ENCODE measurements at regions not wholly inside any gene's neighbourhood (a gene's known extent, or its start where the extent isn't known, plus 50 kb on each side); places are given as distances from the start of the nearest gene placed in this dataset.

DNA sequence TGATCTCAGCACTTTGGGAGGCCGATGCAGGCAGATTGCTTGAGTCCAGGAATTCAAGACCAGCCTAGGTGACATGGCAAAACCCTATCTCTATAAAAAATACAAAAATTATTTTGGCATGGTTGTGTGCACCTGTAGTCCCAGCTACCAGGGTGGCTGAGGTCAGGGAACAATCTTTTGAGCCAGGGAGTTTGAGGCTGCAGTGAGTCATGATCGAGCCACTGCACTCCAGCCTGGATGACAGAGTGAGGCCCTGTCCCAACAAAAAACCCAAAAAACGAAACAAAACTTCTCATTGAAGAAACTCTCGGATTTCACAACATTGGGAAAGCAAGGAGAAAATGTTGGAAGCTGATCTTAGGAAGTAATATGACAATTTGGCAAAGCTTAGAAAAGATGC is 317.3 kb upstream of the MGAT5 start:
- 0 out of 2 replicates have a peak, but pooled peaks cover 2% of the 10 kb centered on the region for H3K9me1 ChIP-seq (ENCODE audit: insufficient read depth, low read length)
- no peak overlapping the region for H2BK5ac ChIP-seq (ENCODE audit: low read depth, low read length, poor library complexity, severe bottlenecking)
- peak; percentile 59 for ATAC-seq (ENCODE audit: low read depth)
- no peak for TF ChIP-seq CTCF (conservative IDR thresholded peaks at IDR 0.05; ENCODE audit: low read depth, low read length)
- TF ChIP-seq RAD21 (IDR thresholded peaks at IDR 0.05; ENCODE audit: low read length): no peak
- TF ChIP-seq MAFK (IDR thresholded peaks at IDR 0.05; ENCODE audit: low read depth, low read length): no peak
- TF ChIP-seq, protein P1, sequence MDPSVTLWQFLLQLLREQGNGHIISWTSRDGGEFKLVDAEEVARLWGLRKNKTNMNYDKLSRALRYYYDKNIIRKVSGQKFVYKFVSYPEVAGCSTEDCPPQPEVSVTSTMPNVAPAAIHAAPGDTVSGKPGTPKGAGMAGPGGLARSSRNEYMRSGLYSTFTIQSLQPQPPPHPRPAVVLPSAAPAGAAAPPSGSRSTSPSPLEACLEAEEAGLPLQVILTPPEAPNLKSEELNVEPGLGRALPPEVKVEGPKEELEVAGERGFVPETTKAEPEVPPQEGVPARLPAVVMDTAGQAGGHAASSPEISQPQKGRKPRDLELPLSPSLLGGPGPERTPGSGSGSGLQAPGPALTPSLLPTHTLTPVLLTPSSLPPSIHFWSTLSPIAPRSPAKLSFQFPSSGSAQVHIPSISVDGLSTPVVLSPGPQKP (IDR thresholded peaks at IDR 0.05; ENCODE audit: borderline replicate concordance, low read depth, low read length): no peak
- TF ChIP-seq CEBPB (IDR thresholded peaks at IDR 0.05; ENCODE audit: low read depth, low read length): peak; percentile 37; the same call in 1 of the 2 replicates
- WGBS, 2 experiments (ENCODE audit: extremely low coverage in 2 of 2, insufficient read length in 1 of 2): no CpG with 5 or more reads among the region's 4 CpGs
- no peak overlapping the region for H3K56ac ChIP-seq (ENCODE audit: extremely low read depth, insufficient read depth, low read length)
- no peak overlapping the region for H2AFZ ChIP-seq (replicated peaks; ENCODE audit: low read length, poor library complexity)
- no peak overlapping the region for H2AK9ac ChIP-seq (replicated peaks; ENCODE audit: low read depth, low read length, poor library complexity)
- H3K4me2 ChIP-seq (ENCODE audit: low read depth, low read length): no peak overlapping the region
- no peaks in the 10 kb centered on the region for H3K9me3 ChIP-seq (ENCODE audit: control insufficient read depth, insufficient read depth, low read length)
- H2AK5ac ChIP-seq (ENCODE audit: low read depth, low read length): no peak overlapping the region
- CTCF ChIA-PET: interaction anchor here (0.9 kb wide), 1 partner anchor 46 kb away, joined by 3 read pairs; no protein-coding TSS in a partner anchor
- BruUV-seq (replicated peaks): no TSS peak
- no peak overlapping the region for H3K4ac ChIP-seq (ENCODE audit: low read depth, low read length)
- no peak overlapping the region for H4K8ac ChIP-seq (ENCODE audit: low read depth in 2 of 2, low read length in 2 of 2)
- intact Hi-C loops (cut with micrococcal nuclease): loop anchor here (2.0 kb wide), 1 partner anchor 14 kb away; no protein-coding TSS in a partner anchor
- H3K4me3 ChIP-seq (ENCODE audit: insufficient read depth, low read depth, low read length): no peak overlapping the region
- DNase-seq: peak; percentile 22
- no peak overlapping the region for H4K91ac ChIP-seq (ENCODE audit: insufficient read depth, low read depth, low read length)
- H3K36me3 ChIP-seq (ENCODE audit: control insufficient read depth, insufficient read depth, low read length): no peaks in the 10 kb centered on the region
- no peak overlapping the region for H2BK20ac ChIP-seq (ENCODE audit: low read depth, low read length)
- no peaks in the 10 kb centered on the region for H3K27me3 ChIP-seq (ENCODE audit: control insufficient read depth, insufficient read depth, low read length)
- H3K23ac ChIP-seq (ENCODE audit: low read depth, low read length): no peak overlapping the region
- no peak overlapping the region for H3K14ac ChIP-seq (replicated peaks; ENCODE audit: low read depth, low read length)
- H3K27ac ChIP-seq (ENCODE audit: insufficient read depth, low read length): no peak overlapping the region
- no peak overlapping the region for H4K5ac ChIP-seq (ENCODE audit: low read depth, low read length)
- dilution Hi-C loops (cut with HindIII; ENCODE audit: low sequenced_read_pairs, unreplicated experiment): no loop called here
- H2BK120ac ChIP-seq (ENCODE audit: low read depth, low read length): no peak overlapping the region
- peaks cover 3% of the 10 kb centered on the region for H3K4me1 ChIP-seq (ENCODE audit: control insufficient read depth, insufficient read depth, low read length)
- no peak overlapping the region for H3K18ac ChIP-seq (ENCODE audit: low read depth, low read length)
- no peaks in the 10 kb centered on the region for H3K79me1 ChIP-seq (ENCODE audit: low read depth in 1 of 2, low read length in 2 of 2)
- in situ Hi-C loops (cut with MboI; ENCODE audit: low sequenced_read_pairs): no loop called here
- no peak overlapping the region for H2BK15ac ChIP-seq (ENCODE audit: low read depth, low read length)
- H3K9ac ChIP-seq (ENCODE audit: low read depth, low read length): no peak overlapping the region
- no peaks in the 10 kb centered on the region for H4K20me1 ChIP-seq (ENCODE audit: insufficient read depth, low read length)
- POLR2A ChIA-PET (ENCODE audit: unreplicated experiment): no interaction called here
